ENCODE measurements at regions not wholly inside any gene's neighbourhood (a gene's known extent, or its start where the extent isn't known, plus 50 kb on each side); places are given as distances from the start of the nearest gene placed in this dataset.
"Not testable (repeated sequence)": the region's sequence is repeated elsewhere in the genome, so short reads cannot be mapped to it uniquely, and the experiment has no call there.

DNA sequence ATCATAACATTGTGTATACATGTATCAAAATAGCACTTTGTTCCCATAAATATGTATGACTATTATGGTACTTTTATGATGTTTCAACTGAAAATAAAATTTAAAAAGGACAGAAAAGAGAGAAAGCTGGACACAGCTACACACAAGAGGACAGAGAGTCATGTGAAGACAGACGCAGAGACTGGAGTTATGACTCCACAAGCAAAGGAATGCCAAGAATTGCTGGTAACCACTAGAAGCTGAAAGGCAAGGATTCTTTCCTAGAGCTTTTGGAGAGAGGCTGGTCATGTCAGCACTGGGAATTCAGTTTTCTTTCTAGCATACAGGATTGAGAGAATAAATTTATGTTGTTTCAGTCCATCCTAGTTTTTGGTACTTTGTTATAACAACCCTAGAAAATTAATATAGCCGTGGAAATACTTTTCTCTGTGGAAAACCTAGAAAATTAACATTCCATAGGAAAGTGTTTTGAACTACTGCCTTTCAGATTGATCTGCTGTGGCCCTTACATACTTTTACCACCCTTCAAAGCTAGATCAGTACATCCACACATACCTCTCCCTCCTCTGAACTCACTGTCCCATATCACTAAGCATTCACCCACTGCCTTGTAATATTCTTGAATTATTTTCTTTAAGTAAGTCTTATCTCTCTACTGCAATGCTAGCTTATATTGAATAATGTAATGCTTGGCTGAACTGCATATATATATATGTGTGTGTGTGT is 575.3 kb downstream of the IPMK start:
- DNase-seq (ENCODE audit: low read depth), result peak; percentile 96

DNA sequence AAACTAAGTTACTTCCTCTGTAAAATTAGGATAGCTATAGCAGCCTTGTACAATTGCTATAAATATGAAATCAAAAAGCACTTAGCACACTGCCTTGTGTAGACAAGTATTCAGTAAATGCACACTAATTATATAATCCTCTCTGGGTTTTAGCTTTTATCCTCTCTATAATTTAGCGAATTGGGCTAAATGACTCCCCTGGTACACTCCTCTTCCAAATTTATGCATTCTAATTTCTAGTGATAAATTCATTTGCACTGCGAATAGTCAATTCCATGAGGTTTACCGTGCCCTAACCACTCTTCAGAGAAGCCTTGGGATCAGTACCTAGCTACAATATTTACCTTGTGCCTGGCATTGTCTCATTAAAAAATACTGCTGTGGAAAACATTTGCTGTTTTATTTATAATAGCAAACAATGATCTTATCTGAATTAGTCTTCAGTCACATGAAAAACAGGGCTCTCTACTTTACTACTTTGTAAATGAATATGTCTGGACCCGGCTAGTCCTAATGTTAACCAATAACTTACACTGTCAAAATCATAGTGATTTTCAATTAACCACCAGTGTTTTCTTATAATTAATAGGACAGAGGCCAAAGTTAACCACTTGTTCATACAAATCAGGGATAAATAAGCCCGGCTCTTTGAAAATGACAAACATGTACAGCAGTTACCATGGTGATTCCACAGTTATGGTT is 577.9 kb downstream of the IPMK start:
- DNase-seq (ENCODE audit: low read depth), result no peak

DNA sequence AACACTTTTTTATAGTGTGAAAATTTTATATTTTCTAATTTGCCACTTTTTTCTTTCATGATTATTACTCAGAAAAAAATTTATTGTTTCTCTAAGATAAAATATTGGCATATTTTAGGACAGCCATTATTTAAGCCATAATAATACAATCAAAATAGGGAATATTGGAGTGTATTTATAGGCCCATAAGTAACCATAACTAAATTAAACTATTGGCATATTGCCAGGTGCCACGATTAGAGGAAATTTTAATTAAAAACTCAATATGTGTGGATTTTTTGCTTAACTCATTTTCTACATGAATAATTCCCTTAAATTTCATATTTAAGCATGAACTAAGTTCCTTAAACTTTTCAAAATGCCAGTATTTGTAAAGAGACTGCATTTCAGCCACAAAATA is 587.8 kb downstream of the IPMK start:
- no peak for DNase-seq (ENCODE audit: low read depth)

DNA sequence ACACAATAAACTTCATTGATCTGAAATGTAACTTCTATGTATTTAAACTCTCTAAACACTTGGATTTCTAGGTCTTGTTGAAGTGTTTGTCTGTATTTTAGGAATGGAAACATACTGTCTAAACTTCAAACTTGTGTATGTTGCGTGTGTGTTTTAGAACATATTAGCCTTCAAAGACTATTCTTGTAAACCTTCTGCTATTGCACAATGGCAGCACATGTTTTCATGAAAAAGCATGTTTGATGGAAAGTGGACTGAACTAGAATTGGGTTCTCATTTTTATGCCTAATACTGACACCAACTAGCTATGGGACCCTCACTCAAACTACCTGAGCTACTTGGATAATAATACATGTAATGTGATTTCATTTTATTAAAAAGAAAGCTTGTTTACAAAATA is 592.6 kb downstream of the IPMK start:
- no peak for DNase-seq (ENCODE audit: low read depth)

DNA sequence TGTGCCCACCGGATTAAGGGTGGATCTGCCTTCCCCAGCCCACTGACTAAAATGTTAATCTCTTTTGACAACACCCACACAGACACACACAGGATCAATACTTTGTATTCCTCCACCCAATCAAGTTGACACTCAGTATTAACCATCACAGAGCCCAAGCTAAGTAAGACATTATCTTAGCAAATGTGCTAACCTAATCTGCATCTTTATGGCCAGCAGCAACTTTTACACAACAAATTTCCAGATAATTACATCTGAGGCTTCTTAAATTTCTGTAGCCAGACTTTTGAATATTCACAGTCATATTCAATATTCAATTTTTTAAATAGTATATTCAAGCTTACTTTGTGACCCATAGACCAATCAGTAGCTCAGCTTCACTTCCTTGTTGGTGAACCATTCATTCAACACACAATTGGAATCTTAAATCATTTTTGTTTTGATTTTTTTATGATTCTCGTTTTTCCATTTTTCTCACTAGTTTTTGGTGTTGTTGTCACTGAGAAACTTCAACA is 594.2 kb downstream of the IPMK start:
- no peak for DNase-seq (ENCODE audit: low read depth)

DNA sequence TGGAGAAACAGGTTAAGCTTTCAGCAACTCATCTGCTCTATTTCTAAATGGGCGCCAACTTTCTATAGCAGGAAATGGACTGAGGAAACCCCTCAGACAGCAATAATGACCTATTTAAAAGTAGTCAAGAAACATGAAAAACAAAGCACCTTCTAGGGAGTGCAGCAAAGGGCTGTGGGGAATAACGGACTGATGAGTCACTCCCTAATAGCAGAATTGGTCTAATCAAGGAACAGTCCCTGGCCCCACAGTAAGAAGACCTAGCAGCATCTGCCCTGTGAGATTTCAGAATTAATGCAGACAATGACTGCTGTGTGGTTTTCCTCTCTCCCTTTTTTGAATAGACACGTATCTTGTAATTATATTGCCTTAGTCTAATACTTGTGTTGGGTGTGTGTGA is 602.9 kb downstream of the IPMK start:
- peak; percentile 15 for DNase-seq (ENCODE audit: low read depth)

DNA sequence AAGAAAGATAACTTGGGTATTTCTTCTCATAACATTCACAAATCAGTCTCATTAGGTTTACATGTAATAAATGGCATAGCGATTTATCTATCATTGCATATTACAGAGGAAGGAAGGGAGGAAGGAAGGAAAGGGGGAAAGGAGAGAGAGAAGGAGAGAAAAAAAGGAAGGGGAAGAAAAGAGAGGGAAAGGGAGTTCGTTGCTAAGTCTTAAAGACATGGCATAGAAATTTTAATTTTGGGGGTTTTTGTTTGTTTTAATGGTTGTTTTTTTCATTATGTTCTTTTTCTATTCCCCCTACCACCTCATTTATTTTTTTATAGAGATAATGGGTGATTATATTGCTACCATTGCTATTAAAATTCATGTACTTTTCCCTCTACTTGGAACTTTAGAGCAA is 604.3 kb downstream of the IPMK start:
- no peak for DNase-seq (ENCODE audit: low read depth)

DNA sequence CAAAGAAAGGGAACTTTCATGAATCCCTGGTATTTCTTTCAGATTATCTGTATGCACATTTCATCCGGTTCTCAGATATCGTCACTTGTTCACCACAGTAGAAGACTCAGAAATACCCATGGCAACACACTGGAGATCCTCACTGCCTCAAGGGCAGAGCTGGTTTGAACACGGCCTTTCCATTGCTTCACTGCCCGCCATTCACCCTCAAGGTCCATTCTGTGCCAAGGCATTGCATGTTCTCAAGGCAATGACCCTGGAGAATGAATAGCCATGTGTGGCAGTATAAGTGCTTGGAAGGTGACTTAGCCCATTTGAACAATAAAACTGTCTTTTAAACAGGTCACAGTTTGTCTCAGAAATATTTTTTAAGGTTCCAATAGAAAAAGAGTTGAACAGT is 606.5 kb downstream of the IPMK start:
- DNase-seq (ENCODE audit: low read depth), result no peak

DNA sequence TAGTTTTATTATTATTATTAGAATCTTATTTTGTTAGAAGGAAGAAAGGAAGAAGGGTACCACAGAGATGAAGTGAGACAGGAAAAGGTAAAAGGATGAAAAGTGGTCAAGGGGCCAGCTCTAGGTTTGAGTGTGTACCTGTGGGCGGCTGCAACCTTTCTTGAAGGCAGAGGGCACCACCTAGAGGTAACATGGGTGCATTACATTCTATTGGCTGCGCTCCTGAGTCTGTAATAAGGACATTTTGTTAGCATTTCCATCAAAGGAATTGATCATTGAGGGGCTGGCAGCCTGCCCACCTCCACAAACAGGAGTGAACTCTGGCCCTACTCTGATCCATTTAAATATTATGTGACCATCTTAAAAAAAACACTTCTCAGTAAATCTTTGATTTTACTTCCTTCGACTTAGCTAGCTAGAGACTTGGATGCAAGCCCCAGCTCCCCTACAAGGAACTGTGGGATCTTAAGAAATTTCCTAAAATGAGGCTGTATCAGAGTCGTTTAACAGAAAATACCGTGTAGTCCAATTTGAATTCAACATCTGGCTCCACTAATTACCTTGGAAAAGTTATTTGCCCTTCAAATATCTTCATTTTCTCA is 610.4 kb downstream of the IPMK start:
- DNase-seq (ENCODE audit: low read depth), result peak; percentile 56

DNA sequence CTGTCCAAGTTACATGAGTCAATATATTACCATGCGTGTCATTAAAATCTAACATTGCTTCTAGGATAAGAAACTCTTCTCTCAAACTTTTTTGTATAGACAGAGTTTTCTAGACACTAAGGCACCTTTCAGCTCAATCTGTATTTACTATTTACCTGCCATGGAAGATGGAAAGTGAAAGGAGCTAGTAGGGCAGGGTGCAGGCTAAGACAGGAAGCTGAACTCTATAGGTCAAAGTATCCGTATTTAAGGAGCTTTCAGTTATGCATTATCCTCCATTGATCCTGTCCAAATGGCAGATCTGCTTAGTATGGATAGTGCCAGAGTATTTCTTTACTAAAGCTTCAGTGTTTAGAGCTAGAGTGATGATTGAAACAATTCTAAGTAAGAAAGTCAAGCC is 612.8 kb downstream of the IPMK start:
- no peak for DNase-seq (ENCODE audit: low read depth)

DNA sequence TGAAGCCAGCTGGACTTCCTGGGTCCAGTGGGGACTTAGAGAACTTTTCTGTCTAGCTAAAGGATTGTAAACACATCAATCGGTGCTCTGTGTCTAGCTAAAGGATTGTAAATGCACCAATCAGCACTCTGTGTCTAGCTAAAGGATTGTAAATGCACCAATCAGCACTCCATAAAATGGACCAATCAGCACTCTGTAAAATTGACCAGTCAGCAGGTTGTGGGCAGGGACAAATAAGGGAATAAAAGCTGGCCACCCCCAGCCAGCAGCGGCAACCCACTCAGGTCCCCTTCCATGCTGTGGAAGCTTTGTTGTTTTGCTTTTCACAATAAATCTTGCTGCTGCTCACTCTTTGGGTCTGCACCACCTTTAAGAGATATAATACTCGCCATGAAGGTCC is 622.6 kb downstream of the IPMK start:
- not testable (repeated sequence) for DNase-seq (ENCODE audit: low read depth)

DNA sequence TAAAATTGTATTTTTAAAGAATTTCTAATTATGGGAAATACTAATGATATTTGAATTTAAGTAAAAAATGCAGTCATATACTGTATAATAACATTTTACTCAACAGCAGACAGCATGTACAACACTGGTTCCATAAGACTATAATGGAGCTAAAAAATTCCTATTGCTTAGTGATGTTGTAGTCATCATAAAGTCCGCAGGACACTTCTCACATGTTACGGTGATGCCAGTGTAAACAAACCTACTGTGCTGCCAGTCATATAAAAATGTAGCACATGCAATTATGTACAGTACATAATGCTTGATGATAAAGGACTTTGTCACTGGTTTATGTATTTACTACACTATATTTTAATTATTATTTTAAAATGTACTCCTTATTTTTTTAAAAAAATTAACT is 629.3 kb downstream of the IPMK start:
- no peak for DNase-seq (ENCODE audit: low read depth)

DNA sequence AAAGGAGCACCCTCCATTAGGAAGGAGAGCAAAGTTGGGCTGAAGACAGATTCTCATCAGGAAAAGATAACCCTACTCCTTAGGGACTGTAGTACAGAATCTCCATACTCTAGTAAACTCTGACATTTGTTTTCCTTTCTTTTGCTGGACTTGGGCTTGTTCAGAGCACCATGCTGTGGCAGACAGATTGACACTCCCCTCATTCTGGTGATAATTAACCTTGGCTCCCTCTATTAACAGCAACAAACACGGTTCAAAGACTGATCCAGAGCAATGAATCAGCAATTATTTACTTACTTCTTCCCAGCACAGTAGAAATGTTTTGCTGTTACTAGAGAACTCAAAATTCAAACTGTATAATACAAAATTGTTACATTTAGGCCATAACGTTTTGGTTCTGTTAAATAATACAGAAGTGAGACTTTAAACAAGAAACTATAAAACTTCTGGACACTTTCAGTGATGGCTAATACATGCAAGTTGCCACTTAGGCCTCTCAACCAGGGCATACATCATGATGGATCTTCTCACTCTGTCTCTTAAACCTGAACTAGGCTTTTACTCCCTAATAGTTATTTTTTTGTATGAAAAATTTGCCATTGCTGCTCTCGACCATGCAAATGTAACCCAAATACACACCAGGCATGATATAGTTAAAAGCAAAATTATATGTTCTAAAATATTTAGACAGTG is 639.0 kb downstream of the IPMK start:
- DNase-seq (ENCODE audit: low read depth), result no peak

DNA sequence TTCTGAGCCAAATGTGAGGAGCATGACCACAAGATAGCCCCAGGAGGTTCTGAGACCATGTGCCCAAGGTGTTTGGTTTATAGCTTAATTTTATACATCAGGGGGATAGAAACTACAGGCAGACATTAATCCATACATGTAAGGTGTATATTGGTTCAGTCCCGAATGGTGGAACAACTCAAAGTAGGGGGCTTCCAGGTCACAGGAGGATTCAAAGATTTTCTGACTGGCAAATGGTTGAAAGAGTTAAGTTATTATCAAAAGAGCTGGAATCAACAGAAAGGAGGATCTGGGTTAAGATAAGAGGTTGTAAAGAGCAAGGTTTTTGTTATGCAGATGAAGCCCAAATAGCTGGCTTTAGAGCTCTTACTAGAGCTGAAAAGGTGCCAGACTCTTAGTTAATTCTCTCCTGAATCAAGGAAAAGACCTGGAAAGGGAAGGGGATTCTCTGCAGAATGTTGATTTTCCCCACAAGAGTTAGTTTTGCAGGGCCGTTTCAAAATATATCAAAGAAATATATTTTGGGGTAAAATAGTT is 640.0 kb downstream of the IPMK start:
- DNase-seq (ENCODE audit: low read depth), result no peak

DNA sequence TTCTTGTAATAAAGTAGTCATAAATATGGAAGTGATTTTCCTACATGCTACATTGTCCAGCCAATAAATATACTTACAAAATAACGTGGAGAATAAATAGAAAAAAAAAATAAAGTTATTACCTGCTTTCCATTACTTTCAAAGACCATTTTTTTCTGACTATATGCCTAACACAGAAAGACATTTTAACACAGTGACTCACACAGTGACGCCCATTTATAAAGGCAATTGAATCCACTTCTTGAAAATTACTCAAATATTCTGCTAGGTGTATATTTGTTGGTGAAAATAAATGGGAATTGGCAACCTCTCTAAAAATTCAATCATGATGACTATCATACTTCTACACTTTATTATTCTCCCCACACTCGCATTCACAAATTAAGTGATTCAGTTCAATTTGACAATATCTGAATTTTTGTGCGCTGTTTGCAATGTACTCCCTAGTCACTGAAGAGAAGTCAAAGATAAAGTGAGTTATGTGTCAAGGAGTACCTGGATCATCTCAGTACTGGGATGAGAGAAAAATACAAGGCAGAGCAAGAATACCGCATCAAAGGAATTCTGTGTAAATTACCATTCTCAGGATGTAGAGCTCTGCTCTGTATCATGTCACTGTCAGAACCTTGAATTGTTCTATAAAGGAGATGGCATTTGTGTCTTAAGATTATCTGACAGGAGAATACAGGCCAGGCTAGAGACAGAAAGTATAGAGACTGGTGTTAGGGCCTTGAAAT is 642.7 kb downstream of the IPMK start:
- no peak for DNase-seq (ENCODE audit: low read depth)

DNA sequence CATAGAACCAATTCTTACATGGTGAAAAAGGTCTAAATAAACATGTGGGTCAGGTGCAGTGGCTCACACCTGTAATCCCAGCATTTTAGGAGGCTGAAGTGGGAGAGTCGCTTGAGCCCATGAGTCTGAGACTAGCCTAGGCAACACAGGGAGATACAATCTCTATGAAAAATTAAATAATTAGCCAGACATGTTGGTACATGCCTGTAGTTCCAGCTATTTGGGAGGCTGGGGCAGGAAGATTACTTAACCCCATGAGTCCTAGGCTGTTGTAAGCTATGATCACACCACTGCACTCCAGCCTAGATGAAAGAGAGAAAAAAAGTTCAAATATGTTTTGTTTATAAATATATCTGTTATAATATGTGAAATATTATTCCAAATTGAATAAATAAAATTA is 643.6 kb downstream of the IPMK start:
- peak; percentile 5 for DNase-seq (ENCODE audit: low read depth)

DNA sequence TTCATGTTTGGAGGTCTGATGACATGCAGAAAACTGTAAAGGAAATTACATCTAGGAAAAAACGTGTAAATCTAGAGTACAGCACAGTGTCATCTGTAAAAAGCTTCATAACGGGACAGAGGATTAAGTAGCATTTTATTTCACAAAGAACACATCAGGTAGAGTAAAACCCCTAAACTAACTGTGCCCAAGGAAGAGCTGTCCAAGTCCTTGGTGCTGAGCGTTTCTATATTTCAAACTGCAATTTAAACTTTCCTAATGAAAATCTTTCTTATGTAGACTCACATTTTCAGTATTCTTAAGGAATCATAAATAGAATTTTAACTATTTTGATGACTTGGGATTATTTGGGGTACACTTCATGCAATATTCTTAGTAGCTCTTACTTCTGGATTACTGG is 646.2 kb downstream of the IPMK start:
- no peak for DNase-seq (ENCODE audit: low read depth)

DNA sequence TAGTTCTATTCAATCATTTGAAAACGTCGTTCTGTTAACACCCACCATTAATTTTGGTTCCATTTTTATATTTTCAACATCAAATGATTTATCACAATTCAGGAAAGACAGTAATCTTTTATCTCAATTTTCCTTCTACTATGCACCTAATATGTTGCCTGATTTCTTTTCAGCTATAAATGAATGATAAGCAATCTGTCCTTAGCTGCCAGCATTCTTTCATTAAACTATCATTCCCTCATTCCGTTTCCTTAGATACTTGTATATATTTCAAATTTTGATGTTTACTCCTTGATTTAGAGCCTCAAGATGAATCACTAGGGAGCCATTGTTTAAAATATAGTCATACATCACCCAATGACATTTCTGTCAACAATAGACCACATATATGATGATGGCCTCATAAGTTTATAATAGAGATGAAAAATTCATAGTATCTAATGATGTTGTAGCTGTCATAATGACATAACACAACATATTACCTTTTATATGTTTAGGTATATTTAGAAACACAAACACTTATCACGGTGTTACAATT is 661.7 kb downstream of the IPMK start:
- DNase-seq (ENCODE audit: low read depth), result no peak

DNA sequence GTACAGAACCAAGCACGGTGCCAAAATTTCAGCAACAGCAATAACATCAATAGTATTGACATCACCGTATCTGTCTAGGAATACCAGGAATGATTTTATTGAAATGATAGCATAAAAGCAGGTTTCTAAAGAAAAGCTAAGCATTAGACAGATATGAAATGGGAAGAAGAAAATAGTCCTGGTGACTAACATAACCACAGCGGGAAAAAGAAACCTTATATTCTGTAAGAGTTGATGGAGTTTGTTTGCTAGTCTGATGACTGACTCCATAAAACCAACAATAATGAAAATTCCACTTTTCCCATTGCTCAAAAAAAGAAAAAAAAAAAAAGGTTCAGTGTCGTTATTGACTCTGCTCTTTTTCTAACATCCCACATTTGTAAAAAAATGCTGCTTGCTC is 668.3 kb downstream of the IPMK start:
- no peak for DNase-seq (ENCODE audit: low read depth)

DNA sequence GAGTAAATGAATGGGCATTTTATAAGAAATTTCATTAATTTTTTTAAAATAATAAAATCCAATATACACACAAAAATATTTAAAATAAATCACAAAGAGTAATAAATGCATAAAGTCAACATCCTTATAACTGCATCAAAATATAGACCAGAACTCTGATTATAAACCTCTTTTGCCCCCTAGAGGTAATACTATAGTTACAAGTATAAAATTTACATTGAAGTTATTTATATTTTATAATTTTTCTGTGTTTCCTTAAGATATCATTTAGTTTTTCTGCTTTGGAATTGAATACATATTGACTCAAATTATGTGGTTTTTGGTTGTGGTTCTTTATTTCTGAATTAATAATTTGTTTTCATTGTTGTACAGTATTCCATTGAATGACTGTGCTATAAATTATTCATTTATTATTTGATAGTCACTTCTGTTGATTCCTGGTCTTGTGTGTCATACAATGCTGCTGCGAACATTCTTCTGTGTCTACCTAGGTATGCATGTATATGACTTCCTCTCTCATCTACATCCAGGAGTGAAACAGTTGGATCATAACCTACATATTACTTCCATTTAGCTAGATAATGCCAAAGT is 673.6 kb downstream of the IPMK start:
- no peak for DNase-seq (ENCODE audit: low read depth)

DNA sequence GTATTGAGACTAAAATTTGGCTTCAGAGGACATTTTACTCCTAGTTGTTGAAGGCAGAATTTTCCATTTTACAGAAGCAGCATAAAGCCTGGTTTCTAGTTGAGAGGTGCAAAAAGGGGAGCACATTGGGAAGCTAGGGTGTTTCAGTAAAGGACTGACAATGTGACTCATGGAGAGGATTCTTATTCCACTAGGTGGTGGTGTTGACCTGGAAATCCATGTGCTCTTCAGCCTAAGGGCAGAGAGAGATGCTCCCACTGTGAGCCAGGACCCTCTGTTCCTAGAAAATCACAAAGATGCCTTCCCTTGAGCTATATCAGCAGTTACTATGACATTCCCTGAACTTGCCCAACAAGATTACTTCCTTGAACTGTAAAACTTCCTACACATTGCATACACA is 687.8 kb downstream of the IPMK start:
- DNase-seq (ENCODE audit: low read depth), result peak; percentile 17

Measured in iris pigment epithelial cell (primary cell).